ENCODE measurements at regions not wholly inside any gene's neighbourhood (a gene's known extent, or its start where the extent isn't known, plus 50 kb on each side); places are given as distances from the start of the nearest gene placed in this dataset.
A peak's percentile ranks its signal among the peaks of the same experiment; 100 is the strongest.

DNA sequence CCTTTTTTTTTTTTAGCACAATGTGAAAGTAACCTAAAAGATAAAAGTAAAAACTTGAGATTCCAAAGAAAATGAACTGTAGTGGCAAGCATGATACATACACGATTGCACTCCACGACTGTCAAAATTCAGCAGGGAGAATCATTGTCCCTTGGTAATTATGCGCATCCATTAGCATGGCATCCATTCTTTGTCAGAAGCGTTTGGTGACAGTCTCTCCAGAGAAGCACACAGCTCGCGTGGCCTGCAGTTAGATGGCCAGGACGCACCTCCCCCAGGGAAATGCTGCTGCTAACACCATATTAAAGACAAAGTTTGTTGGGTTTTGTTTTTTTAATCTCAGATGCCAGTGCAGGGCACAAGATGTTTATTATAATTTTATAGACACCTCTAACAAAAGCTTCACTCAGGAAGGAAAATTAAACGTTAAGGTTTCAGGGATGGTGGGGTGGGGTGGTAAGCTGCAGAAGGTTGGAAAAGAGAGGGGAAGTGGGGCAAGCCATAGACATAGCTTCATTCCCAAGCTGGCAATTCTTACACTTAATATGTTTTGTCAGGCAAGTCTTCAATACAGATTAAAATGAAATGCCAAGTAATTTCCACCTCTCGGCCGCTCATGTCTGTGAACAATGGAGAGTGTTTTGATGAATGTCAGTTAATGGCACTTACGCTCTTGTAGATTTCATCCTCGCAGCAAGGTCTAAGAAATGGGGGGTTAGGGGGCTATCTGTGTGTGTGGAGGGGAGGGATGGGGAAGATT, 142.8 kb upstream of the TOPAZ1 start:
- ATAC-seq, result no peak

DNA sequence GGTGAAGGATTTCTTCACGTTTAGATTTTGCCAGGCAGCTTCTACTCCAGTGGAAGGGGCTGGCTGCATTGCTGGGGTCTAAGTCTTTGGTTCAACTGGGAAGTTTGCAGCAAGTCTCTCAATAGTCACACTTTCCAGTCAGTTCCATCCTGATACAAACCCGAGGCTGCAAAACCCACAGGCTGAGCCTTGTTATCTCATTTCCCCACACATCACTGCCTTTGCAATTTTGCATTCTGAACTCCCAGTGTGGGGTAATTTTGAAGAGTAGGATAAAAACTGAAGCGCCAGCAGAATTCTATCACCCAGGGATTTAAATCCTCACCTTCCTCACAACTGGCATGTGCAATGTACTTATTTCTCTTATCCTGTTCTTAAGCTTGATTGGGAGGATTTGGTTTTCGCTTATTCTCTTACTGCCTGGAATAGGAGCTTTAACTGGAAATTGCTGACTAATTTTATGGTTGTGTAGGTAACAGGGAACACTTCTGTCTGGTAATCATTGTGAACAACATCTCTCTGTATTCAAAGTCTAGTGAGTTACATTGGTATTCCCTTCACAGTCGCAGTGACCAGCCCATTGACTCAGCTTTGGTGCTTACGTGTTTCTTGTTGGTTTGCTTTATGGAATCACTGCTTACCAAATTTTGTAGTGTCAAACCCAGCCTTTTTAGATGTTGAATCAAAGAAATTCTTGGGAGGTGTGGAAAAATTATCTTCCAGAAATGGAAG, 142.0 kb upstream of the TOPAZ1 start:
- no peak for ATAC-seq

DNA sequence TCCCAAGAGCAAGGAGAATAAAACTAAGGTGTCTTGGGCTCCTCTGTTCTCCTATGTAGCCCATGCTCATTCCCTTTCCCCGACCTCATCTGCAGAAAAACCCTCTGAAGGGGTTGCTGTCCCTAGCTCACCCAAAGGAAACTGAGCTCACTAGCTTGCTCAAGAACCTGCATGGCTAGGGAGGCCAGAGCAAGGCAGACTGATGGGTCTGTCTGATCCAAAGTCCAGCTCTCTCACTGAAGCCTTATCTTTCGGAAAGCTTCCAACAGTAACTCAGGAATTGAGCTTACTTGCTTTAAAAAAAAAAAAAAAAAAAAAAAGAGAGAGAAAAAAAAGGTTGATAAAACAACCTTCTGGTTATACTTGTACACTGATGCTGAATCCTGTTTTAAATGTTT, 141.4 kb upstream of the TOPAZ1 start:
- ATAC-seq, result no peak

DNA sequence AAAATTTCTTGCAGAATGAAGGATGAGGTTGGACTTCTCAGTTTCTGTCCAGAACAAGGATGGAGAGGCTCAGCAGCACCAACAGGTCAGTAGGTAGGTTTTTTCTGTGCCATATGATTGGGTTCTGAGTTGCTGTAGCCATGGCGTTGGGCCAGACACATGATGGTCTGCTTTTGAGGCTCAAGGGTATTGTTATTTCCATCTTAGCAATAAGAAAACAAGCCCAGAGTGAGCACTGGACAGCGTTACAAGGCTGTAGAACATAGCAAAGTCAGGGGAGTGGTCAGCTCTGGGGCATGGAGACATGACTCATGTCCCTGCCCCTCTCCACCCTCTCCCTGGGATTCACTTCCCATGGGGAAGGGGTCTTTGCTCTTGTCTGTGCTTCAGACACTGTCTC, 137.6 kb upstream of the TOPAZ1 start:
- ATAC-seq, result no peak

DNA sequence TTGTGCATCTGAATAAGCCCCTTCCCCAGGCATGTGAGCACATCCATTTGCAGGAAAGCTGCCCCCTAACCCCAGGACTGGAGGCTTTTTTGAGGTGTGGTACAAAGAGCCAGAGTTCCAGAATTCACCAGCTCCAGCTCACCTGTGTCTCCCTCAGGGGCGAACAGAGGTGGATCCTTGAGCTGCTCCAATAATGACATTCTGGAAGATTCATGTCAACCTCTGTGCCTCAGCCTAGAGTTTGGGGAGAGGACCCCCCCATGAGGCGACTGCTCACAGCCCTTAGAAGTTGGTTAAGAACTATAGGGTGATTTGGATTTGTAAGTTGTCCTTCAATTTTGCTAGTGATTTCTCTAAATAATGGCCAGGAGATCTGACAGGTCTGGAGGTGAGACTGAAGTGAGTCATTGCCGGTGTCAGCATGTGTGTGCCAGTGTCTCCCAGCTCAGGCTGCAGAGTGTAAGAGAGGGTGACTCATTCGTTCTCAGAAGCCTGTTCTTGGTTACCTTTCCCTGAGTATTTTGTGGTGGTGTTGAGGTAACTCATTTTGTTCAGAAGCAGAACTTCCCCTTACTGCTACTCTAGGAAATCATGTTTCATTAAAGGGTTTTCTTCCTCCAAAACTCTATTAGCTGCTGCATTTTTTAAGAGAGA, 136.9 kb upstream of the TOPAZ1 start:
- ATAC-seq, result peak; percentile 99

DNA sequence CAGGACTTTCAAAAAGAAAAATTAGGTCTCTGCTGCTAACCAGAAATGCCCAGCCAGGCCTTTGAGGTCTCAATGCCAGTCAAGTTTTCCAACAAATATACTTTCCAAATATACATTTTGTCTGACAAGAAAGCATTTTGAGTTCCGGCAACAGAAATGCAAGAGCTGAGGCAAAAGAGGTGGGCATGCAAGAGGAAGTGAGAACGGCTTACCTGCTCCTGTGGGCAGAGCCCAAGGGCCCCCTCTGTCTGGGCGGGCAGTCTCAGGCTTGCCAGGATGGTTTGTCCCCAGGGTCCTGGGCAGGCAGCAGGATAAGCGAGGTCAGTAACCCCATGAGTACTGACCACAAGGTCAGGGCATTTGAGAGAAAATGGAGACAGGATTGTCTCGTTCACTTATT, 136.1 kb upstream of the TOPAZ1 start:
- no peak for ATAC-seq

DNA sequence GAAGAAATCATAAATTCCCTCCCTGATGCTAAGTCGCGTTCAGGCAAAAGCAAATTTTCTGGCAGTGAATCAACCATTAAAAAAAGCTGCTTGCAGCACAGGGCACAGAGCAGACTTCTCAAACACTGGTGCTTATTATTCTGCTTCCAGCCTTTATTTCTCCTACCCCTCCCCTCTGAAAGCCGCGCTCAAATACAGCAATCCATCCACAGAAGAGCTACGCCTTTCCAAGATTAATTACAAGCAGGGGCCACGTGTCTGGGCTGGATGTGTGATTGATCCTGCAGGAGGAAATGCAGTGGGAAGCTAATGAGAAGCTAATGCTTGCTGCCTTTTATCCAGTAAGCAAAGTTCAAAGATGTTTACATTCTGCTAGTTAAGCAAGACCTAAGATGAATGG, 134.9 kb upstream of the TOPAZ1 start:
- ATAC-seq, result peak; percentile 29

DNA sequence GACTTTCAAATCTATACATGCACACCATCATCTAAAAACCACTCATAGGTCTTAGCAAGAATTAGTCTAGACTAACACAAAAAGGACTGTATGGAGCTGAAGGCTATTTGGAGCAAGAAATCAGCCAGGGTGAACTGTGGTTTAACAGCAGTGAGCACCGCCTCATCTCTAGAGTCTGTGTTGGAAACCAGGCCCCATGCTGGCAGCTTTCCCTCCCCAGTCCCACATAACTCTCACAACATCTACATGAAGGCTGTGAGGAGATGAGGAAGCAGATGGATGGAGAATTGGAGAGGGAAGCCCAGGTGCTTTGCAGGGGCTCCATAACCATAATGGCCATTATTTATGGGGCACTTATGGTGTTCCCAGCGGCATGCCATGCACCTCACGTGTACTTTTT, 133.2 kb upstream of the TOPAZ1 start:
- no peak for ATAC-seq

DNA sequence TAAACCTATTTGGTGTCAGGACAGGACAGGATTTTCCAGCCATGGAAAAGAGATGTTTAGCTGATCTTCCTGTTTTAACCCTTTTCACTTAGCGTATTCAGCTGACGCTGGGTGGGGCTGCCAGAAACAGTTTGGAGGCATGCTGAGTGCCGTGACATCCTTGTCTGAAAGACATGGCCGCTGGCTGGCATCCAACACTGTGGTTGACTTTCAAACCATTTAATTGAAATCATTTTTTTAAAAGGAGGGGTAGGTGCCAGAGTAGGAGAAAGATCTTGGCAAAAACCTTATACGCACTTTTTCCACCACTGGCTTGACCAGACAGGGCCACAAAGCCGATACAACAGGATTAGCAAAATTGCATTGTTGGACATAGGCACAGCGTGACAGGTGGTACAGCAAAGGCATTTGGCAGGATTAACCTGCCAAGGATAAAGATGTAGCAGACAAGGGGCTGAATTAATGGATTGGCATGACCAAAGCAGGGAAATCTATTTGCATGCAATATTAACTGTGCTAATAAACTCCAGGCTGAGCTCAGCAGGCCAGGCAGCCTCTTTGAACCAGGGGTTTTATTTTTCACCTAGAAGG, 131.8 kb upstream of the TOPAZ1 start:
- ATAC-seq, result no peak

DNA sequence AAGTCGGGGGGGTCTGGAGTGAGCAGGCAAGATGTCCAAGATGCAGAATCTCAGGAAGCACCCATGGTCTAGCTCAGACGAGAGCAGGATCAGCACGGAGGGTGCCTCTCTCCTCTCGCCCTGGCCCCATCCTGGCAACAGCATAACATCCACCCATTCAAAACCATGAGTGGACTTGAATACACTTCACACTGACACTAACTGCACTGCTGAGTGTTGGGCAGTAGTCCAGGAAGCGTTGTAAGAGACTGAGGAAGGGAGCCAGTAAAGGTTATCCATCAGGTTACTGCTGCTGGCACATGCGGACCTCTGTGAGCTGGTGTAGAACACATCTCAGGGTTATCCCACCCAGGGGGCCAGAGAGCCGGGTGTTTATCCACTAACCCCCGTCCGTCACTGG, 131.0 kb upstream of the TOPAZ1 start:
- no peak for ATAC-seq

DNA sequence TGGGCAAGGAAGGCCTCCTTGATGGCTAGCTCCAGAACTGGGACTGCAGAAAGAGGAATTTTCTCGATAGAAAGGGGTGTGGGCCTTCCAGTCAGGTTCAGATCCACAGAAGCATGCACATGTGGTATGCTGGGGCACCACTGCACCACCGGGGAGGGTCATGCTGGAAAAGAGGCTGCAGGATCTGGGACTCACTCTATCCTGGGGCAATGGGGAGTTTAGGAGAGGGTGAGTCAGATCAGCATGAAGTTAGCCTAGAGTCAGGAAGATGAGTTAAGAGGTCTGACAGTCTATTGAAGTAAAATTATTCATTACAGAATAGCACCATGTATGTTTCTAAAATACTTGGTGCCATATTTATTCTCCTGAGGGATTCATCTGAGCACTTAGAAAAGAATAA, 130.2 kb upstream of the TOPAZ1 start:
- ATAC-seq, result no peak

DNA sequence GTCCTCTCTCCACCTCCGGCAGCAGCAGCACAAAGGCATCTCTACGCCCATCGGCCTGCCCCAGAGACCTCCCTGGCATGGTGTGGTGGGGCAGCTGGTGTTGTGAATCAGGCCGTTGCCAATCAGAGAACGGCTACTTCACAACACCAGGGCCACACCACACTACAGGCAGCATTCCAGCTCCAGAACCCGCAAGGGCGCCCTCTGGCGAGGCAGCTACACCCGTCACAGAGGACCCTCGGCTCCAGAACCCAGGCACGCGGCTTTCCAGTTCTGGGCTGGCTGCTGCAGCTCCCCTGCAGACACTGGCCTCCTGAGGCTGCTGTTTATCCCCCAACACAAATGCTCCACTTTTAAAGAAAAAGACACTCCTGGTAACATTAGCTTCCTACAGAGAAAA, 127.5 kb upstream of the TOPAZ1 start:
- ATAC-seq, result no peak

DNA sequence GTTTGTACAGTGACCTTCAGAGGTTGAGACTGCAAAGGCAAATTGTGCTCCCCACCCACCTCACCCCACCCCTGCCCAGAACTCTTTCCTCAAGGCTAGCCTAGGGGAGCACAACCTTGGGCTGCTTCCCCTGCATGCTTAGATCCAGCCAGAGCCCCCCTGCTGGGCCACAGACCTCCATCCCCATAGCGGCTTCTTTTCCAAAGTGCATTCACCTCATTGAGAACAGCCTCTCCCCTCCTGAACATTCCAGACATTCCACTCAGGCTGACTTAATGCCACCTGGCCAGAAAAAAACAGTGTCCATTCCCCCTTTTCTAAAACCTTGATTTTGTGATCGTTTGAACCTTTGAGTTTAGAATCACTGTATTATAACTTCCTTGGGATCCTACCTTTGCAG, 124.4 kb upstream of the TOPAZ1 start:
- ATAC-seq, result no peak

DNA sequence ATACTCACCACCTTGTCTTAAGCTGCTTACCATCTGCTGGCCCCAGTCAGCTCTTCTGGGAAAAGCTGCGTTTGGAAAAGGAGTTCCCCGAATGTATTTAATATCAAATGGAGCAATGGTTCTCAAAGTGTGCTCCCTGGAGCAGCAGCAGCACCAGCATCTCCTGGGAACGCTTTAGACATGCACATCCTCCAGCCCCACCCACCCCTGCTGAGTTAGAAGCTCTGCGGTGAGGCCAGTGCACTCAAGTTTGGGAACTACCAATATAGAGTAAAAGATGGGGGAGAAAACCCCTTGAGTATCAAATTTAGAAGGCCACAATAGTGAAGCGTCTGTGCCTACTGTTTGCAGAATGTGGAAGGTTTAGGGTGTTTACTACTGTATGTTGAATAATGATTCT, 124.0 kb upstream of the TOPAZ1 start:
- ATAC-seq, result no peak

DNA sequence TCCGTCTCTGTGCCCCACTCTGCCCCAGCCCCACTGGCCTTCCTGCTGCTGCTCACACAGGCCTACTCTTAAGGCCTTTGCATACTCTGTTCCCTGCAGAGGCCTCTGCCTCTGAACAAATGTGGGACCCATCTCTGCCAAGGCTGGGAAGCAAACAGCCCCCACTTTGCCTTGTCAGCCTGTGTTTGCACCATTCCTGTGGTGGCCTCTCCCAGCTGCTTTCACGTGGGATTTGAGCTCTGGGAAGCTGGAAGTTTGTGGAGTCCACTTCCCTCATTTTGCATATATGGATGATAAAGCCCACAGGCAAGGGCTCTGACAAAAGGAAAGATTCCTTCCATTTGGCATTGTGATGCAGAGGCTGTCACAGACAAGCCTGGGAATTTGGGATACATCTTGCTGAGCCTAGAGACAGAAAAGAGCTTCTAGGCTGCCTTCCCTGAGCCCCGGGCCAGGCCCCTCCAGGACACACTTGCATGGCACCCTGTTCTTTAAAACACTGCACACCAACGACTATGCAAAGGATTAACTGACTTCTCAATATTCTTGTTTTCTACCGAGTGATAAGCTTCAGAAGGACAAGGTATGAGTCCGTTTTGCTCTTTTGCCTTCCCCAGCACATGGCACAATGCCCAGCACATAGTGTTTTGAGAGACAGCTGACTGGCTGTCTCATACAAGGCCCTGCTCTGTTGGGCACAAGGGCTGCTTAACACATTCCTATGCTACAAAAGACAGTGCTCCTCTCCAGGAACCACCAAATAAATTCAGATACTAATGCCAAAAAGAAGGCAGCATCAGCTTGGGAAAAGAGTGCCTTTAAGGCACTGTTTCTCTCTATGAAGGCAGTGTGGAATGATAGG, 120.7 kb upstream of the TOPAZ1 start:
- no peak for ATAC-seq

DNA sequence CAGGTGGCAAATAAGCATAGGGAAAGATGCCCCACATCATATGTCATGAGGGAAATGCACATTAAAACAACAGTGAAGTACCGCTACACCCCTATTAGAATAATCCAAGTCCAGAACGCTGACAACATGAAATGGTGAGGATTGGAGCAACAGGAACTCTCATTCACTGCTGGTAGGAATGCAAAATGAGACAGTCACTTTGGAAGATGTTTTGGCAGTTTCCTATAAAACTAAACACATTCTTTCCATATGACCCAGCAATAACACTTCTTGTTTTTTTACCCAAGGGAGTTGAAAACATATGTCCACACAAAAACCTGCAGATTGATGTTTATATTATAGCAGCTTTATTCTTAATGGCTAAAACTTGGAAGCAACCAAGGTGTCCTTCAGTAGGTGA, 116.4 kb upstream of the TOPAZ1 start:
- ATAC-seq, result no peak

DNA sequence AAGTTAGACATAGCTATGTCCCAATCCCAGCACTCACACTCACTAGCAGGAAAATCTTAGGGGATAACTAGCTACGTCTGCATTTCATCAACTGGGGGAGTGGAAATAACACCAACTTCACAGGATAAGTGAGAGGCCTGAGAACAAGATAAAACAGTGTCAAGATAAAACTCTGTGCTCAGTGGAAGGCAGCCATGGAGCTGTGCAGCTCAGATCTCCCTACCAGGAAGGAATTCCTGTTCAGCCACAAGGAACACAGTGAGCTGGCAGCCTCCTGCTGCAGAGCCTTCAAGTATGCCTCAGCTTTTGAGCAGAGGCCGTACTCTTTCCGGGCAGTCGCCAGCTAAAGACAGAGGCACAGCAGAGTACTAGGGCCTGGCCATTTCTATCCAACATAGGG, 115.8 kb upstream of the TOPAZ1 start:
- ATAC-seq, result no peak

DNA sequence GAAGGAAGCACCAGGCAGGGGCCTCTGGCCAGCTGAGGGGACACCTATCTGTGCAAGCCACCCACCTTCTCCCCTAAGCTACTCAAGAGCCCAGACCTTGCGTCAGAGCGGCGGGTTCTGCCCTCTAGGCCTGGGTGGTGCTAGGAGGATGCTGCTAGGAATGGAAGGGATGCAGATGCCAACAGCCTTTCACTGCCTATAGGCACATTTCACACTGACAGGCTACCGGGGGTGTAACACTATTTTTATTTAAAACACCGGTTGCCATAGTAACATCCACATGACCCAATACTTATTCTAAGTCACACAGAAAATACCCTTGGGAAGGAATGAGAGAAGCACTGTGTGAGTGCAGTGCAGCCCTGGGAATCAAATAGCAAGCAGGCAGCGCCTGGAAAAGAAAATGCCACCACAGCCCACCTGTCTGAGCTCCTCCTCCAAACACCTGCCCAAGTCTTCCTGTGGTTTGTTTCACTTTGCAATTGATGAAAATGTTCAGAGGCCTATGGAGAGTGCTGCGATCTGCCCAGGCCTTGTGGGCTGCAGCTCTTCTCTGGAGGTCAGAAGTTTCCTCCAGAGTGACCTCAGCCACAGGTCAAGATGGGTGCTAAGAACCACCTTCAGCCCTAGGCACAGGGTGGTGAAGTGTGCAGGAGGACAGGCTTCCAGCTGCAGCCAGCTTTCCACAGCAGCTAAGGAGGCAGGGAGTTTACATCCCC, 113.5 kb upstream of the TOPAZ1 start:
- ATAC-seq, result no peak

DNA sequence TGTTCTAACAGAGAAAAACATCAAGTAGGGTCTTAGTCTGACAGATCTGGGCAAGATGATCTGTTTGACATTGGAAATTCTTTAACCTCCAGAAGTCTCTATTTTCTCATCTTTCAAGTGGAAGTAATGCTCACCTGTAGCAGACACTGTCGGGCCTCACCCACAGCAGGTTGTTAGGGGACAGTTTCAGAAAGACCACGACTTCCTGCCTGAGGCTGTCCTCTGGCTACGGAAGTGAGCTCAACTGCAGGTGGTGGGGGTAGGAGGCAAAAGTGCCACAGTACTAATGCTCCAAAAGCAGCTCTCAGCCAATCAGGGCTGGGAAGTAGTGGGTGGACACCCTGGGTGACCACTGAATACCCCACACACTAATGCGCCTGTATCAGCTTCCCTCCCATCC, 111.4 kb upstream of the TOPAZ1 start:
- no peak for ATAC-seq

DNA sequence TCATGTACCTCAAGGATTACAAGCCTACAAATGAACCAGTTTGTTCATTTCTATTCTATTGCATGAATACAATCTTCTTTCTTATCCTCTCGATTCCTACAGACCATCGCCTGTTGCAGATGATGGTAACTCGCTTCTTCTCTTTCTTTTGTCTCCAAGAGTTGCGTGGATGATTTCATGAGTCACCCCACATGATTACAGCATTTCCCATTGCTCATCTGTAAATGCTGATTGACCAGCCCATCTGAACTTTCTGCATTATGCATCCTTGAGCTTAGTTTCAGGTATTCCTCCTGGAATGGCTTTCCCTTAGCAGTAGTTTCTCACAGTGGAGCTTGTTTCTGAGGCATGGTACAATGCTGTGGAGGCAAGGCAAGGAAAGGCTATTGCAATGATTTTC, 109.6 kb upstream of the TOPAZ1 start:
- no peak for ATAC-seq

DNA sequence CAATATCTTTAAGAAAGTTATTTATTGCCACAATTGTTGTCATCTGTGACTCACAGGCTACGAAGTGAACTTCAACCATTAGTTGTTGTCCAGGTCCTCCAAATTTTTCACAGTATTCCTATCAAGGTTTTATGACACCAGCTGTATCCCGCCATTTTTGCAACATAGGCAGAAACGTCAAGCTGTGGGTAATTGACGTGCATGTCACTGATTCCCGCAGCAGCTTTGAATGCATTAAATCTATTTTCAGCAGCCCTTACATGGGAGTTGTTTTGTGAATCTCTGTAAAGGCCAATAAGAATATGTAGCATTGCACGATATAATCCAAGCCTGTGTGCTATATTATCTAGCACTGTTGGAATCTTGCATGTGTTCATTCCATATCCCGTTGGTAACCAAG, 109.1 kb upstream of the TOPAZ1 start:
- no peak for ATAC-seq

DNA sequence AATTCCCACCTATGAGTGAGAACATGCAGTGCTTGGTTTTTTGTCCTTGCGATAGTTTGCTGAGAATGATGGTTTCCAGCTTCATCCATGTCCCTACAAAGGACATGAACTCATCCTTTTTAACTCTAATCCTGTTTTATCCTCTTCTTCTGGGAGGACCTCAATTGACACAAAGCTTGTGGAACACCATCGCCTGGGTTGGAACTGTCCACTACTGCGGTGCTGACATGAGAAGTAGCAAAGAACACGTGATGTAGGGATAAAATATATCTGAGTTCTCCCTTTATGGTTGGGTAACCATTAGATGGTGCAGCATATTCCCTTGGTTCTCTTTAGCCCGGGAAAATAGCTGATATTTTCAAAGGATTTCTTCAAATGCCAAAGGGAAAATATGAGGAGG, 105.3 kb upstream of the TOPAZ1 start:
- no peak for ATAC-seq

Data from esophagus mucosa (tissue), 1 donor.